Smooth muscle cell (in vitro differentiated cells): ENCODE measurements at regions not wholly inside any gene's neighbourhood (a gene's known extent, or its start where the extent isn't known, plus 50 kb on each side); places are given as distances from the start of the nearest gene placed in this dataset.

Experiments used
- DNase-seq: peaks from one replicate; lab custom pipeline; 2025; ENCODE audit not compliant: unreplicated experiment; lab: John Stamatoyannopoulos, UW
- H2AFZ ChIP-seq: fragments of 200-600 bp; sonication (generic); 2 replicates; pipeline ENCODE4 v1.6.0; 2016; ENCODE audit warnings: antibody characterized with exemption, low read depth, mild to moderate bottlenecking
- H3F3A ChIP-seq: fragments of 200-600 bp; sonication (generic); 2 replicates; pipeline ENCODE4 v1.6.0; 2017; ENCODE audit warnings: antibody characterized with exemption, low read depth
- H3K27ac ChIP-seq: fragments of 200-600 bp; sonication (generic); 2 replicates; pipeline ENCODE4 v1.5.1; 2016; ENCODE audit warnings: low read depth, mild to moderate bottlenecking
- H3K27me3 ChIP-seq: fragments of 200-600 bp; sonication (generic); 2 replicates; pipeline ENCODE4 v1.6.1; 2016; ENCODE audit warnings: low read depth, mild to moderate bottlenecking
- H3K36me3 ChIP-seq: fragments of 200-600 bp; sonication (generic); 2 replicates; pipeline ENCODE4 v1.5.1; 2016; ENCODE audit warnings: low read depth
- H3K4me1 ChIP-seq: fragments of 200-600 bp; sonication (generic); 2 replicates; pipeline ENCODE4 v1.5.1; 2016; ENCODE audit warnings: low read depth
- H3K4me2 ChIP-seq: fragments of 200-600 bp; sonication (generic); 2 replicates; pipeline ENCODE4 v1.6.0; 2016; ENCODE audit warnings: mild to moderate bottlenecking
- H3K4me3 ChIP-seq: fragments of 200-600 bp; sonication (generic); 2 replicates; pipeline ENCODE4 v1.5.1; 2016; ENCODE audit warnings: mild to moderate bottlenecking
- H3K79me2 ChIP-seq: fragments of 200-600 bp; sonication (generic); 2 replicates; pipeline ENCODE4 v1.6.0; 2016; ENCODE audit warnings: low read depth, mild to moderate bottlenecking
- H3K9ac ChIP-seq: fragments of 200-600 bp; sonication (generic); 2 replicates; pipeline ENCODE4 v1.6.0; 2016; ENCODE audit warnings: low read depth
- H3K9me3 ChIP-seq: fragments of 200-600 bp; sonication (generic); replicated peaks from 2 replicates; pipeline ENCODE4 v1.5.1; 2016; ENCODE audit warnings: low read depth
- H4K20me1 ChIP-seq: fragments of 200-600 bp; sonication (generic); 2 replicates; pipeline ENCODE4 v1.6.0; 2016; ENCODE audit warnings: low read depth
- CTCF ChIP-seq: fragments of 200-600 bp; sonication (generic); IDR thresholded peaks from 2 replicates; pipeline ENCODE4 v1.5.1; 2017; ENCODE audit warnings: borderline replicate concordance, mild to moderate bottlenecking, antibody characterized with exemption; ENCODE audit not compliant: insufficient read depth, poor library complexity, severe bottlenecking
- WGBS: methylation state at CpG from one replicate; pipeline ENCODE4 v1.1.7; 2016; ENCODE audit warnings: low lambda C conversion rate; 5-methylcytosine and 5-hydroxymethylcytosine counted together

- Histone ChIP-seq H3K4me1 (peaks cover 13% of the 10 kb centered on the region), H2AFZ (no peak overlapping the region), H3K79me2 (no peaks in the 10 kb centered on the region), H4K20me1 (no peaks in the 10 kb centered on the region), H3F3A (no peaks in the 10 kb centered on the region), H3K4me3 (no peak overlapping the region), H3K9ac (no peak overlapping the region), H3K4me2 (no peak overlapping the region), H3K9me3 (no peaks in the 10 kb centered on the region), H3K27me3 (no peaks in the 10 kb centered on the region), H3K27ac (peak overlapping the region; percentile 51), H3K36me3 (no peaks in the 10 kb centered on the region)
- no peak for TF ChIP-seq CTCF
- WGBS, result 81% methylated on average over 4 of the region's 4 CpGs
- no peak for DNase-seq
These were observed 208.3 kb upstream of the VLDLR start for GRCh38 chr9:2413160-2413805.

- 60% methylated on average over 2 of the region's 2 CpGs for WGBS
- H3K36me3 ChIP-seq, result no peaks in the 10 kb centered on the region
- H3K9ac ChIP-seq, result no peak overlapping the region
- H3K27ac ChIP-seq, result peak overlapping the region; percentile 51
- H3K4me2 ChIP-seq, result no peak overlapping the region
- no peak overlapping the region for H3K4me3 ChIP-seq
- peaks cover 22% of the 10 kb centered on the region for H3K4me1 ChIP-seq
- H2AFZ ChIP-seq, result no peak overlapping the region
- H3K79me2 ChIP-seq, result no peaks in the 10 kb centered on the region
- DNase-seq, result no peak
- no peaks in the 10 kb centered on the region for H3K9me3 ChIP-seq
- no peaks in the 10 kb centered on the region for H4K20me1 ChIP-seq
- no peak for TF ChIP-seq CTCF
- no peaks in the 10 kb centered on the region for H3F3A ChIP-seq
- no peaks in the 10 kb centered on the region for H3K27me3 ChIP-seq
These were observed 207.1 kb upstream of the VLDLR start for GRCh38 chr9:2414465-2414864.

GRCh38 chr9:2415326-2415725 is 206.3 kb upstream of the VLDLR start:
- H3K4me2 ChIP-seq, result no peak overlapping the region
- H3K4me1 ChIP-seq, result peaks cover 23% of the 10 kb centered on the region
- no peaks in the 10 kb centered on the region for H3K9me3 ChIP-seq
- H3K36me3 ChIP-seq, result no peaks in the 10 kb centered on the region
- no peak overlapping the region for H3K4me3 ChIP-seq
- no peak for DNase-seq
- WGBS, result 96% methylated on average over 6 of the region's 6 CpGs
- no peaks in the 10 kb centered on the region for H3K27me3 ChIP-seq
- no peaks in the 10 kb centered on the region for H3F3A ChIP-seq
- no peaks in the 10 kb centered on the region for H4K20me1 ChIP-seq
- no peaks in the 10 kb centered on the region for H3K79me2 ChIP-seq
- H3K9ac ChIP-seq, result no peak overlapping the region
- TF ChIP-seq CTCF, result no peak
- no peak overlapping the region for H3K27ac ChIP-seq
- H2AFZ ChIP-seq, result no peak overlapping the region

GRCh38 chr9:2417730-2418129 is 203.9 kb upstream of the VLDLR start:
- 94% methylated on average over 4 of the region's 4 CpGs for WGBS
- Histone ChIP-seq H2AFZ (no peak overlapping the region), H3F3A (no peaks in the 10 kb centered on the region), H3K9ac (no peak overlapping the region), H3K27ac (no peak overlapping the region), H3K79me2 (no peaks in the 10 kb centered on the region), H4K20me1 (no peaks in the 10 kb centered on the region), H3K4me1 (peaks cover 9% of the 10 kb centered on the region), H3K27me3 (no peaks in the 10 kb centered on the region), H3K4me3 (no peak overlapping the region), H3K36me3 (no peaks in the 10 kb centered on the region), H3K4me2 (no peak overlapping the region), H3K9me3 (no peaks in the 10 kb centered on the region)
- no peak for TF ChIP-seq CTCF
- no peak for DNase-seq
